ENCODE measurements at regions not wholly inside any gene's neighbourhood (a gene's known extent, or its start where the extent isn't known, plus 50 kb on each side); places are given as distances from the start of the nearest gene placed in this dataset.

- H3K4me3 ChIP-seq (ENCODE audit: low read length) = no peak overlapping the region
- peaks cover 15% of the 10 kb centered on the region for H3K9me3 ChIP-seq (ENCODE audit: control insufficient read depth, low read depth, low read length)
- no peak overlapping the region for H3K27ac ChIP-seq (ENCODE audit: low read length)
- H3K4me1 ChIP-seq (ENCODE audit: control insufficient read depth, insufficient read depth, low read length) = peaks cover 9% of the 10 kb centered on the region
- peaks cover 85% of the 10 kb centered on the region for H3K27me3 ChIP-seq (ENCODE audit: control insufficient read depth, insufficient read depth, low read length)
- WGBS (ENCODE audit: insufficient coverage, low lambda C conversion rate) = no CpG with 5 or more reads among the region's 5 CpGs
- H3K36me3 ChIP-seq (ENCODE audit: control insufficient read depth, insufficient read depth, low read length) = no peaks in the 10 kb centered on the region
- DNase-seq = no peak
Measured at GRCh38 chr1:90839323-90839722, 122.2 kb upstream of the BARHL2 start.

- Histone ChIP-seq H3K36me3 (ENCODE audit: control insufficient read depth, insufficient read depth, low read length) (no peaks in the 10 kb centered on the region), H3K4me1 (ENCODE audit: control insufficient read depth, insufficient read depth, low read length) (peaks cover 9% of the 10 kb centered on the region), H3K9me3 (ENCODE audit: control insufficient read depth, low read depth, low read length) (peaks cover 15% of the 10 kb centered on the region), H3K4me3 (ENCODE audit: low read length) (no peak overlapping the region), H3K27ac (ENCODE audit: low read length) (no peak overlapping the region), H3K27me3 (ENCODE audit: control insufficient read depth, insufficient read depth, low read length) (peaks cover 89% of the 10 kb centered on the region)
- DNase-seq = no peak
Measured at GRCh38 chr1:90838720-90839119, 121.6 kb upstream of the BARHL2 start.

GRCh38 chr1:90837420-90837819, 120.3 kb upstream of the BARHL2 start:
- H3K4me1 ChIP-seq (ENCODE audit: control insufficient read depth, insufficient read depth, low read length) = peaks cover 9% of the 10 kb centered on the region
- no peak for DNase-seq
- H3K4me3 ChIP-seq (ENCODE audit: low read length) = no peak overlapping the region
- WGBS (ENCODE audit: insufficient coverage, low lambda C conversion rate) = no CpG with 5 or more reads among the region's 7 CpGs
- H3K27ac ChIP-seq (ENCODE audit: low read length) = no peak overlapping the region
- H3K9me3 ChIP-seq (ENCODE audit: control insufficient read depth, low read depth, low read length) = peaks cover 15% of the 10 kb centered on the region
- H3K36me3 ChIP-seq (ENCODE audit: control insufficient read depth, insufficient read depth, low read length) = no peaks in the 10 kb centered on the region
- peaks cover 96% of the 10 kb centered on the region for H3K27me3 ChIP-seq (ENCODE audit: control insufficient read depth, insufficient read depth, low read length)

GRCh38 chr1:90836345-90836679, 119.2 kb upstream of the BARHL2 start:
- peaks cover 9% of the 10 kb centered on the region for H3K4me1 ChIP-seq (ENCODE audit: control insufficient read depth, insufficient read depth, low read length)
- WGBS (ENCODE audit: insufficient coverage, low lambda C conversion rate) = no CpG with 5 or more reads among the region's 8 CpGs
- peak overlapping the region; percentile 16 for H3K4me3 ChIP-seq (ENCODE audit: low read length)
- H3K27ac ChIP-seq (ENCODE audit: low read length) = no peak overlapping the region
- peak in 1 of 2 donors; percentile 7 for DNase-seq
- H3K27me3 ChIP-seq (ENCODE audit: control insufficient read depth, insufficient read depth, low read length) = peaks cover 96% of the 10 kb centered on the region
- H3K36me3 ChIP-seq (ENCODE audit: control insufficient read depth, insufficient read depth, low read length) = no peaks in the 10 kb centered on the region
- peaks cover 15% of the 10 kb centered on the region for H3K9me3 ChIP-seq (ENCODE audit: control insufficient read depth, low read depth, low read length)

- Histone ChIP-seq H3K4me1 (ENCODE audit: control insufficient read depth, insufficient read depth, low read length) (peaks cover 9% of the 10 kb centered on the region), H3K4me3 (ENCODE audit: low read length) (peak overlapping the region; percentile 16), H3K9me3 (ENCODE audit: control insufficient read depth, low read depth, low read length) (peaks cover 15% of the 10 kb centered on the region), H3K27ac (ENCODE audit: low read length) (no peak overlapping the region), H3K36me3 (ENCODE audit: control insufficient read depth, insufficient read depth, low read length) (no peaks in the 10 kb centered on the region), H3K27me3 (ENCODE audit: control insufficient read depth, insufficient read depth, low read length) (peaks cover 95% of the 10 kb centered on the region)
- DNase-seq = peak in 1 of 2 donors; percentile 13
- no CpG with 5 or more reads among the region's 59 CpGs for WGBS (ENCODE audit: insufficient coverage, low lambda C conversion rate)
Measured at GRCh38 chr1:90835661-90836344, 118.7 kb upstream of the BARHL2 start.

- Histone ChIP-seq H3K27me3 (ENCODE audit: control insufficient read depth, insufficient read depth, low read length) (peaks cover 93% of the 10 kb centered on the region), H3K4me3 (ENCODE audit: low read length) (no peak overlapping the region), H3K27ac (ENCODE audit: low read length) (no peak overlapping the region), H3K36me3 (ENCODE audit: control insufficient read depth, insufficient read depth, low read length) (no peaks in the 10 kb centered on the region), H3K9me3 (ENCODE audit: control insufficient read depth, low read depth, low read length) (peaks cover 15% of the 10 kb centered on the region), H3K4me1 (ENCODE audit: control insufficient read depth, insufficient read depth, low read length) (peaks cover 9% of the 10 kb centered on the region)
- 0% methylated on average over 1 of the region's 40 CpGs for WGBS (ENCODE audit: insufficient coverage, low lambda C conversion rate)
- DNase-seq = peak in 1 of 2 donors; percentile 11
Measured at GRCh38 chr1:90834886-90835660, 118.0 kb upstream of the BARHL2 start.

GRCh38 chr1:90834354-90834885, 117.3 kb upstream of the BARHL2 start:
- no peak for DNase-seq
- 4% methylated on average over 10 of the region's 23 CpGs for WGBS (ENCODE audit: insufficient coverage, low lambda C conversion rate)
- H3K9me3 ChIP-seq (ENCODE audit: control insufficient read depth, low read depth, low read length) = peaks cover 15% of the 10 kb centered on the region

GRCh38 chr1:90833466-90834110, 116.5 kb upstream of the BARHL2 start:
- no CpG with 5 or more reads among the region's 6 CpGs for WGBS (ENCODE audit: insufficient coverage, low lambda C conversion rate)
- peaks cover 15% of the 10 kb centered on the region for H3K9me3 ChIP-seq (ENCODE audit: control insufficient read depth, low read depth, low read length)
- no peak for DNase-seq
- peaks cover 82% of the 10 kb centered on the region for H3K27me3 ChIP-seq (ENCODE audit: control insufficient read depth, insufficient read depth, low read length)
- no peaks in the 10 kb centered on the region for H3K36me3 ChIP-seq (ENCODE audit: control insufficient read depth, insufficient read depth, low read length)
- H3K4me3 ChIP-seq (ENCODE audit: low read length) = no peak overlapping the region
- no peak overlapping the region for H3K27ac ChIP-seq (ENCODE audit: low read length)
- peaks cover 9% of the 10 kb centered on the region for H3K4me1 ChIP-seq (ENCODE audit: control insufficient read depth, insufficient read depth, low read length)

More at GRCh38 chr1:90834354-90834885, 117.3 kb upstream of the BARHL2 start:
- peaks cover 9% of the 10 kb centered on the region for H3K4me1 ChIP-seq (ENCODE audit: control insufficient read depth, insufficient read depth, low read length)
- H3K27me3 ChIP-seq (ENCODE audit: control insufficient read depth, insufficient read depth, low read length) = peaks cover 87% of the 10 kb centered on the region
- H3K4me3 ChIP-seq (ENCODE audit: low read length) = no peak overlapping the region
- H3K27ac ChIP-seq (ENCODE audit: low read length) = no peak overlapping the region
- H3K36me3 ChIP-seq (ENCODE audit: control insufficient read depth, insufficient read depth, low read length) = no peaks in the 10 kb centered on the region

- Histone ChIP-seq H3K4me1 (ENCODE audit: control insufficient read depth, insufficient read depth, low read length) (peaks cover 9% of the 10 kb centered on the region), H3K4me3 (ENCODE audit: low read length) (no peak overlapping the region), H3K27ac (ENCODE audit: low read length) (no peak overlapping the region), H3K27me3 (ENCODE audit: control insufficient read depth, insufficient read depth, low read length) (peaks cover 74% of the 10 kb centered on the region), H3K9me3 (ENCODE audit: control insufficient read depth, low read depth, low read length) (peaks cover 15% of the 10 kb centered on the region), H3K36me3 (ENCODE audit: control insufficient read depth, insufficient read depth, low read length) (no peaks in the 10 kb centered on the region)
- peak in 1 of 2 donors; percentile 9 for DNase-seq
- 9% methylated on average over 2 of the region's 8 CpGs for WGBS (ENCODE audit: insufficient coverage, low lambda C conversion rate)
Measured at GRCh38 chr1:90831910-90832309, 114.8 kb upstream of the BARHL2 start.

GRCh38 chr1:90826834-90827233, 109.7 kb upstream of the BARHL2 start:
- no peaks in the 10 kb centered on the region for H3K36me3 ChIP-seq (ENCODE audit: control insufficient read depth, insufficient read depth, low read length)
- no peak for DNase-seq
- no peaks in the 10 kb centered on the region for H3K4me1 ChIP-seq (ENCODE audit: control insufficient read depth, insufficient read depth, low read length)
- H3K27me3 ChIP-seq (ENCODE audit: control insufficient read depth, insufficient read depth, low read length) = peaks cover 39% of the 10 kb centered on the region
- H3K9me3 ChIP-seq (ENCODE audit: control insufficient read depth, low read depth, low read length) = no peaks in the 10 kb centered on the region
- WGBS (ENCODE audit: insufficient coverage, low lambda C conversion rate) = no CpG with 5 or more reads among the region's 1 CpG
- H3K27ac ChIP-seq (ENCODE audit: low read length) = no peak overlapping the region
- no peak overlapping the region for H3K4me3 ChIP-seq (ENCODE audit: low read length)

Data from large intestine (tissue), 3 donors.